ENCODE measurements at regions not wholly inside any gene's neighbourhood (a gene's known extent, or its start where the extent isn't known, plus 50 kb on each side); places are given as distances from the start of the nearest gene placed in this dataset.

DNA sequence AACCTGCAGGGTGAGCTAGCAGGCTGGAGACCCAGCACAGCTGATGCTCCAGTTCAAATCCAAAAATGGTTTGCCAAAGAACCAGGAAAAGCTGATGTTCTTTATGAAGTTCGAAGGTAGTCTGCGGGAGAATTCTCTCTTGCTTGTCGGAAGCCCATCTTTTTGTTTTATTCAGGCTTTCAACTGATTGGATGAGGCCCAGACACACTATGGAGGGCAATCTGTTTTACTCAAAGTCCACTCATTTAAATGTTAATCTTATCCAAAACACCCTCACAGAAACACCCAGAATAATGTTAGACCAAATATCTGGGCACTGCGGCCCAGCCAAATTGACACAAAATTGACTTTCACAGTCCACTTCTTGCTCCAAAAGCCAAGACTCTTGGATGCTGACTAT lies 105.6 kb upstream of the PMEPA1 start:
- H3K27ac Mint-ChIP-seq: no peak overlapping the region; a peak in 1 of 7 replicates
- H3K23ac ChIP-seq (ENCODE audit: insufficient read length, low read depth, low read length): no peak overlapping the region
- H2AFZ ChIP-seq (ENCODE audit: low read length): no peak overlapping the region
- no peak overlapping the region for H3K27ac ChIP-seq (ENCODE audit: insufficient read length, low read depth, low read length)
- H3K27me3 ChIP-seq (ENCODE audit: insufficient read depth, low read length): no peaks in the 10 kb centered on the region; the same call in 1 of the 2 replicates
- no peak overlapping the region for H4K91ac ChIP-seq (ENCODE audit: insufficient read length, low read depth, low read length)
- H3K14ac ChIP-seq (ENCODE audit: insufficient read depth, low read length): no peak overlapping the region
- H3K79me1 ChIP-seq (ENCODE audit: insufficient read depth, low read depth, low read length, poor library complexity, severe bottlenecking): no peaks in the 10 kb centered on the region
- H3K79me2 ChIP-seq (ENCODE audit: insufficient read depth, low read length): no peaks in the 10 kb centered on the region
- no peak overlapping the region for H3T11ph ChIP-seq (ENCODE audit: low read length)
- H3K27me3 Mint-ChIP-seq (ENCODE audit: low read depth): peaks cover 9% of the 10 kb centered on the region
- H3K4me2 ChIP-seq (ENCODE audit: insufficient read depth, insufficient read length, low read length): no peak overlapping the region
- H3K4me1 Mint-ChIP-seq: peaks cover 11 to 13% of the 10 kb centered on the region in 2 experiments
- no peak overlapping the region for H3K18ac ChIP-seq (ENCODE audit: insufficient read length, low read depth, low read length)
- no peak overlapping the region for H3K4ac ChIP-seq (ENCODE audit: low read depth, low read length)
- no peak overlapping the region for H2BK12ac ChIP-seq (ENCODE audit: insufficient read length, low read depth, low read length)
- no peak overlapping the region for H3K4me3 Mint-ChIP-seq
- 0 out of 7 replicates have a peak, but pooled peaks cover 0 to 4% (median 0%) of the 10 kb centered on the region in 3 experiments for H3K36me3 Mint-ChIP-seq (ENCODE audit: insufficient read depth in 1 of 3, low read depth in 3 of 3)
- no peak overlapping the region for H3K56ac ChIP-seq (ENCODE audit: insufficient read length, low read depth, low read length)
- H2BK20ac ChIP-seq (ENCODE audit: low read depth, low read length, poor library complexity, severe bottlenecking): no peak overlapping the region
- no peaks in the 10 kb centered on the region for H3K9me3 ChIP-seq (ENCODE audit: control insufficient read depth, low read depth, low read length)
- no peak overlapping the region for H2BK5ac ChIP-seq (ENCODE audit: insufficient read length, low read length)
- DNase-seq: no peak
- peaks cover 0 to 2% of the 10 kb centered on the region in 2 experiments; a peak in 3 of 5 replicates for H3K9me3 Mint-ChIP-seq
- no CpG with 5 or more reads among the region's 4 CpGs for WGBS (ENCODE audit: extremely low coverage, insufficient read length, low lambda C conversion rate)
- H2BK120ac ChIP-seq (ENCODE audit: low read depth, low read length, poor library complexity, severe bottlenecking): no peak overlapping the region
- no peaks in the 10 kb centered on the region for H3K4me1 ChIP-seq (ENCODE audit: insufficient read depth, low read length)
- no peak overlapping the region for H3K9ac ChIP-seq (ENCODE audit: extremely low read depth, insufficient read length, low read length)
- H4K8ac ChIP-seq (replicated peaks; ENCODE audit: insufficient read length, low read depth, low read length): no peak overlapping the region
- H3K23me2 ChIP-seq (ENCODE audit: insufficient read length, low read depth, low read length, poor library complexity, severe bottlenecking): no peaks in the 10 kb centered on the region
- H4K5ac ChIP-seq (ENCODE audit: insufficient read length, low read depth, low read length): no peak overlapping the region
- TF ChIP-seq CTCF (conservative IDR thresholded peaks at IDR 0.05): no peak
- no peaks in the 10 kb centered on the region for H4K20me1 ChIP-seq (ENCODE audit: control insufficient read depth, insufficient read depth, insufficient read length)
- H2BK15ac ChIP-seq (ENCODE audit: low read depth, low read length): no peak overlapping the region
- no peak overlapping the region for H2AK5ac ChIP-seq (ENCODE audit: insufficient read length, low read length)
